HG03196 (cell line): ENCODE measurements at regions not wholly inside any gene's neighbourhood (a gene's known extent, or its start where the extent isn't known, plus 50 kb on each side); places are given as distances from the start of the nearest gene placed in this dataset.

Source experiments
- ATAC-seq: cut with Tn5 transposase; IDR thresholded peaks from one replicate; pipeline ENCODE4 v1.9.1; 2021; ENCODE audit not compliant: unreplicated experiment

DNA sequence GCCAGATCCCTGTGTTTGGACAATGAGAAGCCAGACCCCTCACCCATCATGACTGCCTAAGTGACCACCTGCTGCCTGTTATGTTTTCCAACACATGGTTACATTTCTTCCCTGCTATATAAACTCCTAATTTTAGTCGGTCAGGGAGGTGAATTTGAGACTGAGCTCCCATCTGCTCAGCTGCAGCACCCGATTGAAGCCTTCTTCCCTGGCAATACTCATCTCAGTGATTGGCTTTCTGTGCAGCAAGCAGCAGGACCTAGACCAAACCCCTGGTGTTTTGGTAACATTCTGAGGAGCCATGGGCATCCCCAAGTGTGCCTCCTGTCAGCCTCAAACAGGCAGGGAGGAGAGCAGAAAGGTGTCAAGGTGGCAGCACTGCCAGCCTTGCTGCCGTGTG, 141.2 kb downstream of the CD8B2 start:
- no peak for ATAC-seq

DNA sequence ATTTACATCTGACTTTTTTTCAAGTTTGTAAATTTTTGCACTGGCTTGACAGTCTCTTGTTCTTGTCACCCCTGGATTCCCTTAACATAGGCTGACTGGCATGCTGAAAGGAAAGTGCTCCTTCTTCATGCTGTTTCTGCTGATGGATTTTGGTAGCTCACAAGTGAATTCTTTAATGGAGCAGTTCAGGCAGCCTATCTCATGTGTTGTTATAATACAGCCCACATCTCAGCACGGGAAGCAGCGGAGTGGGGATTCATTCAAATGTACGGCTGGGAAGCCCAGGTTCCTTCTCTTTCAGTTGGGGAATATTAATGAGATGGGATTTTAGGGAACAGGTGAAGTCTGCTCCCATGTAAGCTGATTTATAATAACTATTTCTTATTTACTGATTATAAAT, 142.8 kb downstream of the CD8B2 start:
- ATAC-seq, result no peak

DNA sequence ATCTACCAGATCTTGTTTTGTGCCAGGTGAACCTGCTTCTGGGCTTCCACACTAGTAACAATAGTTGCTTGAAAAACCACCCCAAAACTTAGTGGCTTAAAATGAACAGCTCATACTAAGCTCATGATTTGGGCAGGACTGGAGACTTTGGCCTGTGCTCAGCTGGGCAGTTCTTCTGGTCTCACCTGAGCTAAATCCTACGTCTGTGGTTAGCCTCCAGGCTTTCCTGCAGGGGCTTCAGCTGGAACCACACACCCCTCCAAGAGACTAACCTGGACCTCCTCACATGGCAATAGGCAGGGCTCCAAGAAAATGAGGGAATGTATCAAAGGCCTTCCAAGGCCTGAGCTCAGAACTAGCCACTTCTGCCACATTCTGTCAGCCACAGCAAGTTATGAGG, 144.1 kb downstream of the CD8B2 start:
- ATAC-seq, result no peak

DNA sequence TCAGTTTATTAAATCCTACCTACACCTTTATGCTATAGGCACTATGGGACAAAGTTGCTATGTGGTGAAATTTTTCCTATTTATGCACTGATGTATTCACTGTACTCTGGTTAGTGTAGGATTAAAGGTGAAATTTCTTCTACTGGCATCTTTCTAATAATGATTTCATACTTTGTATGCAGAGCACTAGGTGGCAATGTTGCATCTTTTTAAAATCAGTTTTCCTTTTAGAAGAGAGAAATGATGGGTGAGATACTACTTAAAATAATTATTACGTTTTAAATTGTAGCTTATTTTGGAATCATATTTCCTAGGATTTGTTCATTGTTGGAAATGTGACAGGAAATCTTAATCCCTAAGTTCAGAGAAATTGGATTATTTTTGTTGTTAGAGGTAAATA, 150.9 kb downstream of the CD8B2 start:
- ATAC-seq, result no peak

DNA sequence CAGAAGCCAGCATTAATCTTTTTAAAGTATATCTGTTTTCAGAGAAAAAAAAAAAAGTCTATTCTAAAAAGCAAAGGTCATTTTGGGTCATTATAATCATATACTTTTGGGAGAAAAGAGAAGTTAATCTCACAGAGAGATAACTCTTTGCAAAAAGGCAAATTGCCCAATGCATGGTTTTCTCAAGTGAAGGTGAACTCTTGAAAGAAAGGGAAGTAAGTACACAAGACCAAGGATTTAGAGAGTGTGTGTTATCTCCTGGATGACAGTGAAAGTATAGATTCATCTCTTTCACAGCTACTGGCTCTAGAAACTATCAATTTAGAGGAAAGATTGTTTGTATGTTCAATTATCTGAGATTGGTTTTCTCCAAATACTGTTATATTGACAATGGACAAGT, 151.4 kb downstream of the CD8B2 start:
- ATAC-seq, result no peak

DNA sequence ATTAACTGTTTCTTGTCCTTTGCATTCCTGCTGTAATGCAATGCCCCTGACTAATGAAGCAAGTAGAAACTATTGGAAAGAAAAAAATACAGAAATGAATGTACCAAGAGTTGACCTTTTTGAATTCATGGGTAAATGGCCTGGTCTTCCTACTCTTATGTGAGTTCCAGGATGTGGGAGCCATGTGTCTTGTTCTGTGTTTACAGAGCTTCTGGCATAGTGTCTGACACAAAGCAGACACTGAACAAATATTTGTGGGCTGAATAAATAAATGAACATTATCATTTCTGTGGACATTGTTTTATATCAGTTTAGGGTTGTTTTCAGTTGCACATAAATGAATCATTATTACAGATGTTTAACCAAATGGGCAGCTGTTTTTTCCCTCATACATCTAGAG, 155.5 kb downstream of the CD8B2 start:
- no peak for ATAC-seq

DNA sequence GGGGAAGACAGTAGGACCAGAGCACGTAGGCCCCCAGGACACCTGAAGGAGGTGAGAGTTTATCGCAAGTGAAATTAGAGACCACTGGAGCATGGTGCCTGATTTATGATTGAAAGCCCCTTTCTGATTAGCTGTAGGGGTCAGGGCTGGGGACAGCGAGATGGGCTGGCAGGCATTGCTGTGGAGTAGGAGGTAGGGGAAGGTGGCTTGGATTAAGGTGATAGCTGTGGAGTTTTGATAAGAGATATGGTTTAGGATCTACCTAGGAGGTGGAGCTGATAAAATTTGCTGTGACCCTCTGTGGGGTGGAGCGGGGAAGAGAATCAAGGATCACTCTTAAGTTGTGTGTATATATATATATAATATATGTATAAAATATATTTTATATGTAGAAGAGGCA, 157.5 kb downstream of the CD8B2 start:
- no peak for ATAC-seq

DNA sequence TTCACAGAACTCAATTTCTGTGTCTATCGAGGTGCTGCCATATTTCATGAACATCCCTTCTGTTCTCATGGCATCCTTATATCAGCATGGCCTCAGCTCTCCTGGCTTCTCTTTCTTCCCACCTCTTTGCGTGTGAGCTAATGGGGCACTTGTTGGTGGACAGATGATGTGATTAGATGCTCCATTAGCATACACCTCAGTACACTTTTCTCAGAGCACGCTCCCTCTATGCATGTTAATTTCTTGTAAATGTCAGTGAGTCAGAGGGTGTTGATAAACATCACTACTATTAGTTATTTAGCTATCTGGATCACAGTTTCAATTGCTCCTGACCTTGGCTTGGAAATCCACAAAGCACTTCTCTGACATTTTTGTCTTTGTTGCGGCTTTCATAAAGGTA, 159.4 kb downstream of the CD8B2 start:
- no peak for ATAC-seq

DNA sequence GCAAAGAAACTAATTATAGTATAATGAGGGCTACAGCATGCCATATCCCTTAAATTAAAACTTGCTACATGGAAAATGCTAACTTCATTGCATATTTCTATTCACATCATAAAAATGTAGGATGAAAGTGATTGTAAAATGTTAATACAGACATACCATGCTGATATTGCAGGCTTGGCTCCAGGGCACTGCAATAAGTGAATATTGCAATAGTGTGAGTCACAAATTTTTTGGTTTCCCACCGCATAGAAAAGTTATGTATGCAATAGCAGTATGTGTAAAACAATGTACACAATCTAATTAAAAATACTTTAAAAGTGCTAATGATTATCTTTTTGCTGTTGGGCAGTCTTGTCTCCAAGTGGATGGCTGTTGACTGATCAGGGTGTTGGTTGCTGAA, 162.1 kb downstream of the CD8B2 start:
- ATAC-seq, result no peak

DNA sequence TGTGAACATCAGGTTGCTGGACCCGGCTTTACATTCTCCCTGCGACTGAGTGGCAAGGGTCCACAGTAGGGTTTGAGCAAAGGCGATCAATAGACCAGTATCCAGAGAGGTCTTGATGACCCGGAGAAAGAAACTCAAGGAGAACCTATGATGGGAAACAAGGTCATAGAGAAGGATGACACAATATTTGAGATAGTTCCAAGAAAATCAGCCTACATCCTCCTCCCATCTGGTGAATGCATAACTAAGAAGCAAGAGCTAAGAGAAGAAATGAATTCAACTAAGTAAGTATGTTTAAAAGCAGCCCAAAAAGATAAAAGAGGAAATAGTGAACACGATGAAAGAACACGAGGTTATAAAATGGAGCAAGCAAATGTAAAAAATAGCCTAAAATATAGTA, 166.3 kb downstream of the CD8B2 start:
- ATAC-seq, result no peak

DNA sequence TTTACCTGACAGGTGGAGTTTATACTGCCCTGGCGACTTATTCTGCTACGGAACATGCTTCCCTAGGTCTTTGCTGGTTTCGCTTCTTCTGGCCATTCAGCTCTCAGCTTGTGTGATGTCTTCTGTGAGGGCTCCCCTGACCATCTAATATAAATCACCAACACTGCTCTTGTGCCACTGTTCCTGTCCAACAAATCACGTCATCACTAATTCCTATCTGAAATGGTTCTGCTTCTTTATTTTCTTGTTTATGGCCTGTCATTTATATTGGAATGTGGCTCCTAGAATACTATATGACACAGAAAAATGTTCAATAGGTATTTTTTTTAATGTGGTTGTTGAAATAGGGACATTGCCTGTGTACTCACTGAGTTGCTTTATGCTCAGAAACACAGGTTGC, 171.5 kb downstream of the CD8B2 start:
- ATAC-seq, result no peak

DNA sequence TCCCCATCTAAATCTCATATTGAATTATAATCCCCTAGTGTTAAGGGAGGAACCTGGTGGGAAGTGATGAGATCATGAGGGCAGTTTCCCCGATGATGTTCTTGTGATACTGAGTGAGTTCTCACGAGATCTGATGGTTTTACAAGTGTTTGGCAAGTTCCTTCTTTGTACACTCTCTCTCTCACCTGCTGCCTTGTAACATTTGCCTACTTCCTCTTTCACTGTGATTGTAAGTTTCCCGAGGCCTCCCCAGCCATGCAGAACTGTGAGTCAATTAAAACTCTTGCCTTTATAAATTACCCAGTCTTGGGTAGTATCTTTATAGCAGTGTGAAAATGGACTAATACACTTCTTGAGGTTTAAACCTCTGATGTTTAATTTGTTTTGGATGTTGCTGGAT, 177.5 kb downstream of the CD8B2 start:
- ATAC-seq, result no peak

DNA sequence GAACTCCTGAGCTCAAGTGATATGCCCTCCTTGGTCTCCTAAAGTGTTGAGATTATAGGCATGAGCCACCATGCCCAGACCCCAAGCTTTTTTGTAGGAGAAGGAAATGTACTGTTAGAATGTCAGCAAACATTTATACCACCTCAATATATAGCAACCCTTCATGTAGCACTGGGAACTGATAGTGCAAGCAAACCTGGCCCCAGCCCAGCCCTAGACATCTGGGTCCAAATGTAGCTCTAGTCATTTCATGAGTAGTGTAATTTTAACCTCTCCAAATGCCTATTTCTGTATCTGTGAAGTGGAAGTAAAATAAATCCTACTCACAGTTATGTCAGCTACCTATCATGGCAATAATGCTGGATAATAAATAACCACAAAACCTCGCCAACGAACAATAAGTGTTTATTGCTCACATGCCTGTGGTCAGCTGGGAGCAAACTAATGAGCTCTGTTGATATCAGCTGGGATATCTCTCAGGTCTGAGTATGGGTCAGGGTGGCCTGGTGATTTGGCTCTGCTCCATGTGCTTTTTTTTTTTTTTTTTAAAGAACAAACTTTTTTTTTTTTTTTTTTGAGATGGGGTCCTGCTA, 180.4 kb downstream of the CD8B2 start:
- ATAC-seq, result no peak

DNA sequence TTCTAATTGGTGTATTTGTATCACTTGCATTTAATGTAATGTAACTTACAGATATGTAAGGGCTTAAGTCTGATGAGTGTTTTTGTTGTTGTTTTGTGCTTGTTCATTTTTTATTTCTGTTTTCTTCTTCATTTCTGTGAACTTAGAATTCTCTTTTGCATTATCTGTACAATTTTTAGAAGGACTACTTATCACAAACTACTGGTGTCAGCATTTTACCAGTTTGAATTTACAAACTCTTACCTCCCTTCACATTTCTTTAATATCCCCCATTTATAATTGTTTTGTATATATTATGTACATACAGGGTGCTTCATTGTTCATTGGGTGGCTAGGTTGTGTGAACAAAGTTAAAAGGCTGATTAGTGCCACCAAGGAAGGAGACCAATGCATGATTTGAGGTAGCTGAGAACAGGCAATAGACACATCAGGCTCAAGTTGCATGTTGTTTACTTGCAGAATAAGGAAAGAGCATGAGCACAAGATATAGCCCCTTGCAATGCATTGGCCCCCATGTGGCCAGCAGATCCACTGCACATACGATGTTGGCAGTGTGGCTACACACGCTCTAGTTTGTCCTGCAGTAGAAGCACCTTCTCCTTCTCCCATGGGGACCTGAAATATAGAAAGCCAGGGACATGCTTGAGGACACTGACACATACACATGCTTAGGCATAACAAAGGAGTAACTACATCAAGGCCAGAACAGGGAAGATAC, 198.2 kb downstream of the CD8B2 start:
- no peak for ATAC-seq

DNA sequence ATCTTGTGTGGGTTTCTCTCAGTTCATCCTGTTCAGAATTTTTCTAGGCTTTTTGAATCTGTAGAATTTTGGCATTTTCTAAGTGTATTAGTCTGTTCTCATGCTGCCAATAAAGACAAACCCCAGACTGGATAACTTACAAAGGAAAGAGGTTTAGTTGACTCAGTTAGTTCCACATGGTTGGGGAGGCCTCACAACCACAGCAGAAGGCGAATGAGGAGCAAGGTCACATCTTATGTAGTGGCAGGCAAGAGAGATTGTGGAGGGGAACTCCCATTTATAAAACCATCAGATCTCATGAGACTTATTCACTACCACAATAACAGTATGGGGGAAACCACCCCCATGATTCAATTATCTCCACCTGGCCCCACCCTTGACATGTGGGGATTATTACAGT, 199.2 kb downstream of the ST6GAL2 start:
- ATAC-seq, result no peak

DNA sequence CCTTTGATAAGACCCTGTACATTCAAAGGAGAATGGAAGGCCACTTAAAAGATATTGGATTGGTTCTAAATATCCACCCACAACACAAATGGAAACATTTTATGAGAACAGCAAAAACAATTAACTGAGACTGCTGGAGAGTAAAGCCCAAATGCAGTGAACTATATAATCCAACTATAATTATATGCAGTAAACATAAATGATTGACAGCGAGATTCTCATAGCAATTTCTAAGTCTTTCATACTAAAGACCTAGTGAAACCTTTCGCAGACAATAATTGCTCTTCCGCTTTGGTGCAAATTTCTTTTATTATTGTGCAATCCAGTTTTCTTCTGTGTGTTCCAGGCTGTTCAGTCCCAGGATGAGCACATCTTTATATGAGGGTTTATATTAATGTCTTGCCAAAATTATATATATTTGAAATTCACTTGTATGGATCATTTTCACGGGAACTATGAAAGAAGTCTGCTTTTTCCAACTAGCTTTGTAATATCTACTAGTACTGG, 190.9 kb downstream of the ST6GAL2 start:
- no peak for ATAC-seq

DNA sequence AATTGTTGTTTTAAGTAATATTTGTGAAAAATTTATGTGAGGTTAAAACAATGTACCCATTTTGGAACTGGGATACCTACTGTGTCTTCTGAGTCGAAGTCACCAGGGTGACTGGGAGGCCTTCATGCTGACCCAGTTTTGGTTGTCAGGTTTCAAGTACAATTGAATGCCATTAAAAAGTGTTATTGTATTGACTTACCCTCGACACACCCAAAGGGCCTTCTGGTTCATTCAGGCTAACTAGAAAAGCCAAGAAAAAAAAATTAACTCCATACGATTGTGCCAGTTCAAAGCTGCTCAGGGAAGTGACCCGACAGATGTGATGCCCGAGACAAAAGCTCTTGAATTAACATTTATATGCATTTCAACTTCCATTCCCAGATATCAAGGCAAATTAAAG, 190.0 kb downstream of the ST6GAL2 start:
- ATAC-seq, result no peak

DNA sequence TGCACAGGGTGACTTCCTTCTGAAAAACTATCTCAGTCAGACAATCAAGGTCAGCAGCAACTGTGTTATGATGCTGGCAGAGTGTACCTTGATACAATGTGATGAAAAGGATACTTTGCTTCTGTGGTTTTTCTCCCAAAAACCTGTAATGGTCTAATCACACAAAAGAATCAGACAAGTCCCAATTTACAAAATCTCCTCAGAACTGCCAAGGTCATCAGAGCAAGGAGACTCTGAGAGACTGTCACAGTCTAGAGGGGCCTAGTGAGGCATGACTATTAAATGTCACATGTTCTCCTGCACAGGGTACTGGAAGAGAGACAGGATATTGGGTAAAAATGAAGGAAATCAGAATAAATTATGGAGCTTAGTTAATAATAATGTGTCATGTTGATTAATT, 185.4 kb downstream of the ST6GAL2 start:
- no peak for ATAC-seq

DNA sequence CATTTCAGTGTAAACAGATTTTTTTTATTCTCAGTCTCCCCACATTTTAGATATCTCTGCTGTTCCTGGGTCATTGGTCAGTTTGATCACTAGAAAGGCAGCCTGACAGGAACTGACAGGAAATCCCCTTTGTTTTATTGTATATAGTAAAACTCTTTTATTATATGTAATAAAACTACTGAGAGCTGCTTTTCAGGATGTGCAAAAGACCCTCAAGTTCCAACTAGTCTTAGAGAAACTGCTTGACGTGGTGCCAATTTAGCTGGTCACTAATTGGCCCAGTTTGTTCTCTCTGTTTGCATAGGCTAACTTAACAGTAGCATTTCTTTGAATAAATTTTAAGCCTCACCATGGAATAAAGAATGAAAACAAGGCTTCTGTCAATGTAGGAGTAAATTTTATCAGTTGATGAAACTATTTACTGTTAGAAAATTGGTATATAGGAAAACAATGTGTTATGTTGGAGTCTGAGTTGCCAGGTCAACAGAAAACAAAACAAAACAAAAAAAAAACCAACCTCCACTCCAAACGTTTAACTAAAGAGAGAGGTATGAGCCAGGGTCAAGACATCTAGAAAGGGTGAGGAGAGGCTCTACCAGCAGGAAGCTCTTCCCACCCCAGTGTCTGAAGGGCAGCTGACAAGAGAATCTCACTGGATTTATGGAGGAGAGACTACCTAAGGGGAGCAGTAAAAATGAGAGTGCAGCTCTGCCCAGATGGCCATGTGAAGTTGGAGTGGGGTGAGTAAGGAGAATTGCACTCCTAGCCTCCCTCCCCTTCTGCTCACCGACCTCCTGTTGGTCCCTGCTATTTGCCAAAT, 184.6 kb downstream of the ST6GAL2 start:
- no peak for ATAC-seq

DNA sequence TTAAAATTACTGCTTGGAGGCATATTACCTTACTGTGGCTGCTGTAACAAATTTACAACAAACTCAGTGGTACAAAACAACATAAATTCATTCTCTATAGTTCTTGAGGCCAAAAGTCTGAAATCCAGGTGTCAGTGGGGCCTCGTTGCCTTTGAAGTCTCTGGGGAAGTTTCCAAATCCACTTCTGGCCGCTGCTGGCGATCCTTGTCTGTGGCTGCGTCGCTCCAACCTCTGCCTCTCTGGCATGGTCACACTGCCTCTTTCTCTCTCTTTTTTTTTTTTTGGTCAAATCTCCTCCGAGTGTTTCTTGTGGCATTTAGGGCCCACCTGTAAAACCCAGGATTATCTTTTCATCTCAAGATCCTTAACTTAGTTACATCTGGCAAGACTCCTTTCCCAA, 182.8 kb downstream of the ST6GAL2 start:
- ATAC-seq, result no peak

DNA sequence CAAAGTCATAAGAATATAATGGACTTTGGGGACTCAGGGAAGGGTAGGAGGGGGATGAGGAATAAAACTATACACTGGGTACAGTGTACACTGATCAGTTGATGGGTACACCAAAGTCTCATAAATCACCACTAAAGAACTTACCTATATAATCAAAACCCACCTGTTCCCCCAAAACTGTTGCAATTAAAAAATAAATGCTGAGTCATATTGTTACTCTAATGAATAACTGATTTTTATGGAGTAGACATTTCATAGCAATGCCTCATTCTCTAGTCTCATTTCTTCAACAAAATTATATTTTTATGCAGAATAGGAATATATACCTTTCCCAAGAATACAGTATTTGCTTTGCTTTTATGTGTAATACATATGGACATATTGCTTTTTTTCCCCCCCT, 181.2 kb downstream of the ST6GAL2 start:
- no peak for ATAC-seq

DNA sequence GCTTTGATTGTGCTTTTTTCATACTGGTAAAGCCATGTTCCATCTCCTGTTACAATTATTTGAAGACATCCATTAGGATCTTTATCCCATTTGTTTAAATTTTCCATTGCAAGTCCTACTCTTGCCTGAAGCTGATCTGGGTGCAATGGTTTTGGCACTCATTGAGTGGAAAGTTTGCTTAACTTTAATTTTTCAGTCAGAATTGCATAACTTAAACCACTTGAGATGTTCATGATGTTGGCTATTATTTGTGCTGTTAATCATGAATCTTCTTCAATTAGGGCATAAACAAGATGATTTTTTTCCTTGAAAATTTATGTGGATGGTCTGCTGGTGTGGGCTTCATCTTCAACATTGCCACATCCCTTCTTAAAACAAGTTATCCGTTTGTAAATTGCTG, 180.1 kb downstream of the ST6GAL2 start:
- no peak for ATAC-seq
